GM12892 (cell line): ENCODE measurements at regions not wholly inside any gene's neighbourhood (a gene's known extent, or its start where the extent isn't known, plus 50 kb on each side); places are given as distances from the start of the nearest gene placed in this dataset.
"Not testable (repeated sequence)": the region's sequence is repeated elsewhere in the genome, so short reads cannot be mapped to it uniquely, and the experiment has no call there.

Experiments used
- POLR2A ChIP-seq: IDR thresholded peaks from 2 replicates; pipeline ENCODE4 v1.6.1; 2011; ENCODE audit warnings: low read depth, low read length, control low read depth
- POLR2AphosphoS5 ChIP-seq: IDR thresholded peaks from 2 replicates; pipeline ENCODE4 v1.6.1; 2011; ENCODE audit warnings: low read depth, low read length, control low read depth
- TAF1 ChIP-seq: IDR thresholded peaks from 2 replicates; pipeline ENCODE4 v1.6.1; 2011; ENCODE audit warnings: low read depth, mild to moderate bottlenecking, control low read depth, low read length, borderline replicate concordance

DNA sequence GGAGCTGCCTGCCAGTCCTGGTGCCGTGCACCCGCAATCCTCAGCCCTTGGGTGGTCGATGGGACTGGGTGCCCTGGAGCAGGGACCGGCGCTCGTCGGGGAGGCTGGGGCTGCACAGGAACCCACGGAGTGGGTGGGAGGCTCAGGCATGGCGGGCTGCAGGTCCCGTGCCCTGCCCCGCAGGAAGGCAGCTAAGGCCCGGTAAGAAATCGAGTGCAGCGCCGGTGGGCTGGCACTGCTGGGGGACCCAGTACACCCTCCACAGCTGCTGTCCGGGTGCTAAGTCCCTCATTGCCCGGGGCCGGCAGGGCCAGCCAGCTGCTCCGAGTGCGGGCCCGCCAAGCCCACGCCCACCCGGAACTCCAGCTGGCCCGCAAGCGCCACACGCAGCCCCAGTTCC is 153.7 kb downstream of the FAM174A start:
- TF ChIP-seq POLR2A, TAF1, POLR2AphosphoS5: not testable (repeated sequence)
